HL-60 (cell line): ENCODE measurements at regions not wholly inside any gene's neighbourhood (a gene's known extent, or its start where the extent isn't known, plus 50 kb on each side); places are given as distances from the start of the nearest gene placed in this dataset.
"Not testable (repeated sequence)": the region's sequence is repeated elsewhere in the genome, so short reads cannot be mapped to it uniquely, and the experiment has no call there.

Experiments
- GABPA ChIP-seq: IDR thresholded peaks from 2 replicates; pipeline ENCODE4 v1.6.1; 2012; ENCODE audit warnings: low read depth
- POLR2AphosphoS5 ChIP-seq: IDR thresholded peaks from 2 replicates; pipeline ENCODE4 v1.6.1; 2012; ENCODE audit warnings: low read depth
- SPI1 ChIP-seq: IDR thresholded peaks from 2 replicates; pipeline ENCODE4 v1.6.1; 2012; ENCODE audit warnings: low read depth, mild to moderate bottlenecking, borderline replicate concordance
- TF ChIP-seq, protein P1 (sequence below): IDR thresholded peaks from one replicate; pipeline ENCODE4 v1.5.1; 2011; ENCODE audit warnings: low read length, control low read depth, inconsistent platforms; ENCODE audit not compliant: insufficient read depth
- TF ChIP-seq, protein P2 (sequence below): IDR thresholded peaks from 2 replicates; pipeline ENCODE4 v1.6.1; 2012; ENCODE audit warnings: low read depth; ENCODE audit not compliant: insufficient replicate concordance

DNA sequence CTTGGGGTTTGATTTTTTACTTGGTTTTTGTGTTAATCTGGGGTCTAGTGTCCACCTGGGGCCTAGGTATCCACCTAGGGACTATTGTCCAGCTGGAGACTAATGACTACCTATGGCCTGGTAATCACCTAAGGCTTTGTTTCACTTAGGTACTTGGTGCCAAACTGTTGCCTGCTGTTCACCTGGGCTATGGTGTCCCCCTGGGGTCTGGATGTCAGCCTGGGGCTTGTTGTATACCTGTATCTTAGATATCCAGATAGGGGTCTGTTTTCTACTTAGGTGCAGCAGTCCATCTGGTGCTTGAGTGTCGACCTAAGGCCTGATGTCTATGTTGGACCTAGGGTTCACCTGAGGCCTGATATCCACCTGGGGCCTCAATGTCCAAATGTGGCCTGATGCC, 193.1 kb downstream of the POTEM start:
- TF ChIP-seq, protein P1, sequence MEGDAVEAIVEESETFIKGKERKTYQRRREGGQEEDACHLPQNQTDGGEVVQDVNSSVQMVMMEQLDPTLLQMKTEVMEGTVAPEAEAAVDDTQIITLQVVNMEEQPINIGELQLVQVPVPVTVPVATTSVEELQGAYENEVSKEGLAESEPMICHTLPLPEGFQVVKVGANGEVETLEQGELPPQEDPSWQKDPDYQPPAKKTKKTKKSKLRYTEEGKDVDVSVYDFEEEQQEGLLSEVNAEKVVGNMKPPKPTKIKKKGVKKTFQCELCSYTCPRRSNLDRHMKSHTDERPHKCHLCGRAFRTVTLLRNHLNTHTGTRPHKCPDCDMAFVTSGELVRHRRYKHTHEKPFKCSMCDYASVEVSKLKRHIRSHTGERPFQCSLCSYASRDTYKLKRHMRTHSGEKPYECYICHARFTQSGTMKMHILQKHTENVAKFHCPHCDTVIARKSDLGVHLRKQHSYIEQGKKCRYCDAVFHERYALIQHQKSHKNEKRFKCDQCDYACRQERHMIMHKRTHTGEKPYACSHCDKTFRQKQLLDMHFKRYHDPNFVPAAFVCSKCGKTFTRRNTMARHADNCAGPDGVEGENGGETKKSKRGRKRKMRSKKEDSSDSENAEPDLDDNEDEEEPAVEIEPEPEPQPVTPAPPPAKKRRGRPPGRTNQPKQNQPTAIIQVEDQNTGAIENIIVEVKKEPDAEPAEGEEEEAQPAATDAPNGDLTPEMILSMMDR = not testable (repeated sequence)
- not testable (repeated sequence) for TF ChIP-seq POLR2AphosphoS5, SPI1, GABPA
- TF ChIP-seq, protein P2, sequence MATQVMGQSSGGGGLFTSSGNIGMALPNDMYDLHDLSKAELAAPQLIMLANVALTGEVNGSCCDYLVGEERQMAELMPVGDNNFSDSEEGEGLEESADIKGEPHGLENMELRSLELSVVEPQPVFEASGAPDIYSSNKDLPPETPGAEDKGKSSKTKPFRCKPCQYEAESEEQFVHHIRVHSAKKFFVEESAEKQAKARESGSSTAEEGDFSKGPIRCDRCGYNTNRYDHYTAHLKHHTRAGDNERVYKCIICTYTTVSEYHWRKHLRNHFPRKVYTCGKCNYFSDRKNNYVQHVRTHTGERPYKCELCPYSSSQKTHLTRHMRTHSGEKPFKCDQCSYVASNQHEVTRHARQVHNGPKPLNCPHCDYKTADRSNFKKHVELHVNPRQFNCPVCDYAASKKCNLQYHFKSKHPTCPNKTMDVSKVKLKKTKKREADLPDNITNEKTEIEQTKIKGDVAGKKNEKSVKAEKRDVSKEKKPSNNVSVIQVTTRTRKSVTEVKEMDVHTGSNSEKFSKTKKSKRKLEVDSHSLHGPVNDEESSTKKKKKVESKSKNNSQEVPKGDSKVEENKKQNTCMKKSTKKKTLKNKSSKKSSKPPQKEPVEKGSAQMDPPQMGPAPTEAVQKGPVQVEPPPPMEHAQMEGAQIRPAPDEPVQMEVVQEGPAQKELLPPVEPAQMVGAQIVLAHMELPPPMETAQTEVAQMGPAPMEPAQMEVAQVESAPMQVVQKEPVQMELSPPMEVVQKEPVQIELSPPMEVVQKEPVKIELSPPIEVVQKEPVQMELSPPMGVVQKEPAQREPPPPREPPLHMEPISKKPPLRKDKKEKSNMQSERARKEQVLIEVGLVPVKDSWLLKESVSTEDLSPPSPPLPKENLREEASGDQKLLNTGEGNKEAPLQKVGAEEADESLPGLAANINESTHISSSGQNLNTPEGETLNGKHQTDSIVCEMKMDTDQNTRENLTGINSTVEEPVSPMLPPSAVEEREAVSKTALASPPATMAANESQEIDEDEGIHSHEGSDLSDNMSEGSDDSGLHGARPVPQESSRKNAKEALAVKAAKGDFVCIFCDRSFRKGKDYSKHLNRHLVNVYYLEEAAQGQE = not testable (repeated sequence)
